ENCODE measurements at regions not wholly inside any gene's neighbourhood (a gene's known extent, or its start where the extent isn't known, plus 50 kb on each side); places are given as distances from the start of the nearest gene placed in this dataset.
"Not testable (repeated sequence)": the region's sequence is repeated elsewhere in the genome, so short reads cannot be mapped to it uniquely, and the experiment has no call there.

GRCh38 chr20:16801919-16802651, 53.9 kb downstream of the OTOR start:
- peak; percentile 85 for DNase-seq

- no peak for DNase-seq
Observed at GRCh38 chr20:16802652-16802935, 54.4 kb downstream of the OTOR start.

GRCh38 chr20:16803965-16804792, 56.0 kb downstream of the OTOR start:
- peak; percentile 74 for DNase-seq

GRCh38 chr20:16804793-16805187, 56.6 kb downstream of the OTOR start:
- DNase-seq = no peak

GRCh38 chr20:16806061-16806460, 57.9 kb downstream of the OTOR start:
- DNase-seq = no peak

GRCh38 chr20:16806886-16807285, 58.7 kb downstream of the OTOR start:
- DNase-seq = no peak

GRCh38 chr20:16808796-16809195, 60.6 kb downstream of the OTOR start:
- DNase-seq = no peak

GRCh38 chr20:16810216-16810615, 62.1 kb downstream of the OTOR start:
- DNase-seq = no peak

GRCh38 chr20:16816192-16816591, 68.0 kb downstream of the OTOR start:
- DNase-seq = no peak

- no peak for DNase-seq
Observed at GRCh38 chr20:16819483-16819882, 71.3 kb downstream of the OTOR start.

GRCh38 chr20:16821211-16822089, 73.3 kb downstream of the OTOR start:
- DNase-seq = peak; percentile 25

- no peak for DNase-seq
Observed at GRCh38 chr20:16824664-16825063, 76.5 kb downstream of the OTOR start.

GRCh38 chr20:16828666-16829305, 80.6 kb downstream of the OTOR start:
- no peak for DNase-seq

GRCh38 chr20:16835690-16836089, 87.5 kb downstream of the OTOR start:
- not testable (repeated sequence) for DNase-seq

- DNase-seq = no peak
Observed at GRCh38 chr20:16842486-16843120, 94.4 kb downstream of the OTOR start.

GRCh38 chr20:16844406-16844805, 96.2 kb downstream of the OTOR start:
- DNase-seq = no peak

- DNase-seq = no peak
Observed at GRCh38 chr20:16846006-16846405, 97.8 kb downstream of the OTOR start.

- no peak for DNase-seq
Observed at GRCh38 chr20:16848061-16848460, 99.9 kb downstream of the OTOR start.

- DNase-seq = no peak
Observed at GRCh38 chr20:16848526-16848925, 100.4 kb downstream of the OTOR start.

- no peak for DNase-seq
Observed at GRCh38 chr20:16860914-16861313, 112.8 kb downstream of the OTOR start.

- DNase-seq = no peak
Observed at GRCh38 chr20:16861708-16862107, 113.5 kb downstream of the OTOR start.

GRCh38 chr20:16863303-16863702, 115.1 kb downstream of the OTOR start:
- no peak for DNase-seq

GRCh38 chr20:16864069-16864468, 115.9 kb downstream of the OTOR start:
- no peak for DNase-seq

Measured in stimulated activated CD8-positive, alpha-beta memory T cell treated with anti-CD3 and anti-CD28 coated beads, Interleukin-4, amount 100 ng/mL, for 48 hours (primary cell).